H1 (cell line): ENCODE measurements at regions not wholly inside any gene's neighbourhood (a gene's known extent, or its start where the extent isn't known, plus 50 kb on each side); places are given as distances from the start of the nearest gene placed in this dataset.

Experiments
- TF ChIP-seq, protein P1 (sequence below): fragments of 300-600 bp; sonication (generic); IDR thresholded peaks from 2 replicates; pipeline ENCODE4 v1.7.1; 2012; ENCODE audit warnings: low read length, moderate library complexity, mild to moderate bottlenecking, inconsistent platforms; ENCODE audit not compliant: insufficient replicate concordance
- TF ChIP-seq, protein P2 (sequence below): IDR thresholded peaks from 2 replicates; pipeline ENCODE4 v1.6.1; 2011; ENCODE audit warnings: low read length, improper control_type of control experiment

DNA sequence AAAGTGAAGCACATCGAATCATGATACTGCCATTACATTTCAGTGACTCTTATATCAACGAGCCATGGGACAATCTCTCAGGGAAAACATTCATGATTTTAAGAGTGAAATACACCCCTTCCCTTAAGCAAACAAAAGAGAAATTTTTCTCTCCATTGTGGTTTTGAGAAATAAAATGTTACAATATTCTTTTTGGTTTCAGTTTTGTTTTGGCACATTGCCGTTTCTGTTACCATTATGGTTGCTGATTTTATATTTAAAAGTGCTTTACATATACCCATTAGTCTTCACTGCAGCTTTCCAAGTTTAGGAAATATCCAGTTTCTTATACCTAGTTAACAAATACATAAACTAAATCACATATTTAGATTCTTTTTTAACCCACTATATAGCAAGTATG is 126.8 kb upstream of the SEM1 start (continued):
- TF ChIP-seq, protein P1, sequence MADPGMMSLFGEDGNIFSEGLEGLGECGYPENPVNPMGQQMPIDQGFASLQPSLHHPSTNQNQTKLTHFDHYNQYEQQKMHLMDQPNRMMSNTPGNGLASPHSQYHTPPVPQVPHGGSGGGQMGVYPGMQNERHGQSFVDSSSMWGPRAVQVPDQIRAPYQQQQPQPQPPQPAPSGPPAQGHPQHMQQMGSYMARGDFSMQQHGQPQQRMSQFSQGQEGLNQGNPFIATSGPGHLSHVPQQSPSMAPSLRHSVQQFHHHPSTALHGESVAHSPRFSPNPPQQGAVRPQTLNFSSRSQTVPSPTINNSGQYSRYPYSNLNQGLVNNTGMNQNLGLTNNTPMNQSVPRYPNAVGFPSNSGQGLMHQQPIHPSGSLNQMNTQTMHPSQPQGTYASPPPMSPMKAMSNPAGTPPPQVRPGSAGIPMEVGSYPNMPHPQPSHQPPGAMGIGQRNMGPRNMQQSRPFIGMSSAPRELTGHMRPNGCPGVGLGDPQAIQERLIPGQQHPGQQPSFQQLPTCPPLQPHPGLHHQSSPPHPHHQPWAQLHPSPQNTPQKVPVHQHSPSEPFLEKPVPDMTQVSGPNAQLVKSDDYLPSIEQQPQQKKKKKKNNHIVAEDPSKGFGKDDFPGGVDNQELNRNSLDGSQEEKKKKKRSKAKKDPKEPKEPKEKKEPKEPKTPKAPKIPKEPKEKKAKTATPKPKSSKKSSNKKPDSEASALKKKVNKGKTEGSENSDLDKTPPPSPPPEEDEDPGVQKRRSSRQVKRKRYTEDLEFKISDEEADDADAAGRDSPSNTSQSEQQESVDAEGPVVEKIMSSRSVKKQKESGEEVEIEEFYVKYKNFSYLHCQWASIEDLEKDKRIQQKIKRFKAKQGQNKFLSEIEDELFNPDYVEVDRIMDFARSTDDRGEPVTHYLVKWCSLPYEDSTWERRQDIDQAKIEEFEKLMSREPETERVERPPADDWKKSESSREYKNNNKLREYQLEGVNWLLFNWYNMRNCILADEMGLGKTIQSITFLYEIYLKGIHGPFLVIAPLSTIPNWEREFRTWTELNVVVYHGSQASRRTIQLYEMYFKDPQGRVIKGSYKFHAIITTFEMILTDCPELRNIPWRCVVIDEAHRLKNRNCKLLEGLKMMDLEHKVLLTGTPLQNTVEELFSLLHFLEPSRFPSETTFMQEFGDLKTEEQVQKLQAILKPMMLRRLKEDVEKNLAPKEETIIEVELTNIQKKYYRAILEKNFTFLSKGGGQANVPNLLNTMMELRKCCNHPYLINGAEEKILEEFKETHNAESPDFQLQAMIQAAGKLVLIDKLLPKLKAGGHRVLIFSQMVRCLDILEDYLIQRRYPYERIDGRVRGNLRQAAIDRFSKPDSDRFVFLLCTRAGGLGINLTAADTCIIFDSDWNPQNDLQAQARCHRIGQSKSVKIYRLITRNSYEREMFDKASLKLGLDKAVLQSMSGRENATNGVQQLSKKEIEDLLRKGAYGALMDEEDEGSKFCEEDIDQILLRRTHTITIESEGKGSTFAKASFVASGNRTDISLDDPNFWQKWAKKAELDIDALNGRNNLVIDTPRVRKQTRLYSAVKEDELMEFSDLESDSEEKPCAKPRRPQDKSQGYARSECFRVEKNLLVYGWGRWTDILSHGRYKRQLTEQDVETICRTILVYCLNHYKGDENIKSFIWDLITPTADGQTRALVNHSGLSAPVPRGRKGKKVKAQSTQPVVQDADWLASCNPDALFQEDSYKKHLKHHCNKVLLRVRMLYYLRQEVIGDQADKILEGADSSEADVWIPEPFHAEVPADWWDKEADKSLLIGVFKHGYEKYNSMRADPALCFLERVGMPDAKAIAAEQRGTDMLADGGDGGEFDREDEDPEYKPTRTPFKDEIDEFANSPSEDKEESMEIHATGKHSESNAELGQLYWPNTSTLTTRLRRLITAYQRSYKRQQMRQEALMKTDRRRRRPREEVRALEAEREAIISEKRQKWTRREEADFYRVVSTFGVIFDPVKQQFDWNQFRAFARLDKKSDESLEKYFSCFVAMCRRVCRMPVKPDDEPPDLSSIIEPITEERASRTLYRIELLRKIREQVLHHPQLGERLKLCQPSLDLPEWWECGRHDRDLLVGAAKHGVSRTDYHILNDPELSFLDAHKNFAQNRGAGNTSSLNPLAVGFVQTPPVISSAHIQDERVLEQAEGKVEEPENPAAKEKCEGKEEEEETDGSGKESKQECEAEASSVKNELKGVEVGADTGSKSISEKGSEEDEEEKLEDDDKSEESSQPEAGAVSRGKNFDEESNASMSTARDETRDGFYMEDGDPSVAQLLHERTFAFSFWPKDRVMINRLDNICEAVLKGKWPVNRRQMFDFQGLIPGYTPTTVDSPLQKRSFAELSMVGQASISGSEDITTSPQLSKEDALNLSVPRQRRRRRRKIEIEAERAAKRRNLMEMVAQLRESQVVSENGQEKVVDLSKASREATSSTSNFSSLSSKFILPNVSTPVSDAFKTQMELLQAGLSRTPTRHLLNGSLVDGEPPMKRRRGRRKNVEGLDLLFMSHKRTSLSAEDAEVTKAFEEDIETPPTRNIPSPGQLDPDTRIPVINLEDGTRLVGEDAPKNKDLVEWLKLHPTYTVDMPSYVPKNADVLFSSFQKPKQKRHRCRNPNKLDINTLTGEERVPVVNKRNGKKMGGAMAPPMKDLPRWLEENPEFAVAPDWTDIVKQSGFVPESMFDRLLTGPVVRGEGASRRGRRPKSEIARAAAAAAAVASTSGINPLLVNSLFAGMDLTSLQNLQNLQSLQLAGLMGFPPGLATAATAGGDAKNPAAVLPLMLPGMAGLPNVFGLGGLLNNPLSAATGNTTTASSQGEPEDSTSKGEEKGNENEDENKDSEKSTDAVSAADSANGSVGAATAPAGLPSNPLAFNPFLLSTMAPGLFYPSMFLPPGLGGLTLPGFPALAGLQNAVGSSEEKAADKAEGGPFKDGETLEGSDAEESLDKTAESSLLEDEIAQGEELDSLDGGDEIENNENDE: no peak
- TF ChIP-seq, protein P2, sequence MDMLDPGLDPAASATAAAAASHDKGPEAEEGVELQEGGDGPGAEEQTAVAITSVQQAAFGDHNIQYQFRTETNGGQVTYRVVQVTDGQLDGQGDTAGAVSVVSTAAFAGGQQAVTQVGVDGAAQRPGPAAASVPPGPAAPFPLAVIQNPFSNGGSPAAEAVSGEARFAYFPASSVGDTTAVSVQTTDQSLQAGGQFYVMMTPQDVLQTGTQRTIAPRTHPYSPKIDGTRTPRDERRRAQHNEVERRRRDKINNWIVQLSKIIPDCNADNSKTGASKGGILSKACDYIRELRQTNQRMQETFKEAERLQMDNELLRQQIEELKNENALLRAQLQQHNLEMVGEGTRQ: no peak
- TF ChIP-seq, all 59 proteins: peak for 0
